ENCODE measurements at regions not wholly inside any gene's neighbourhood (a gene's known extent, or its start where the extent isn't known, plus 50 kb on each side); places are given as distances from the start of the nearest gene placed in this dataset.
"Not testable (repeated sequence)": the region's sequence is repeated elsewhere in the genome, so short reads cannot be mapped to it uniquely, and the experiment has no call there.

- DNase-seq, result no peak
Measured at GRCh38 chr1:228996281-228996680, 261.0 kb downstream of the RHOU start.

GRCh38 chr1:228997721-228998144 is 262.5 kb downstream of the RHOU start:
- no peak for DNase-seq

DNA sequence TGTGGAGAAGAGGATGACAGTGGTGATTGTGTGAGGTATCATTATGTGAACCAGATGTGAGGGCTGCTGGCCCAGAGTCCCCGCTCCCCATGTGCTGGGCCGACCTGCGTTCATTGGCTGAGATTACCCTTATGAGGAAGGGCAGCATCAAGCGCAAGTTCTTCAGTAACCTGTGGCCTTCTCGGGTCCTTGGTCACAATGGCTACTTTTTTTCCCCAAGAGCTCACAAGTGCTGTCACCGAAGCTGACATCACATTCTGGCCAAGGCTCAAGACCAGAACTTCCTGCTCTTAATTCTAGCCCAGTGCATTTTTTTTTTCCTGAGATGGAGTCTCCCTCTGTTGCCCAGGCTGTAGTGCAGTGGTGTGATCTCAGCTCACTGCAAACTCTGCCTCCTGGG is 262.9 kb downstream of the RHOU start:
- DNase-seq, result no peak

GRCh38 chr1:228999446-229000170 is 264.3 kb downstream of the RHOU start:
- no peak for DNase-seq

DNA sequence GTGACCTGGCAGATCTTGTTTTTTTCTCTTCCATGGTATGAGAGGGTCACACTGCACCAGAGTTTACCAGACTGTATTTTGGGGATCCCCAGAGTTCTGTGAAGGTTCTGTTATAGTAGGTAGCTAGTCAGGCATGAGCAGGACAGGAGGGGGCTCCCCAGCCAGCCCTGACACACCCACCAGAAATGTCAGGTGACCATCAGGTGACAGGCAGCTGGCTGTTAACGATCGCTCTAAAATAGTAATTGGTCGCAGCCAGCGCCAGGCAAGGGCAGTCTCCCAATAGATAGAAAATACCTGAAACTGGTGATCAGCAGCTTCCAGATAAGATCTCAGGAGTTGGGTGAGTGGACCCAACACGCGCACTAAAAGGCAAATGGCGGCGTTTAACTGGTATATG is 264.9 kb downstream of the RHOU start:
- no peak for DNase-seq

DNA sequence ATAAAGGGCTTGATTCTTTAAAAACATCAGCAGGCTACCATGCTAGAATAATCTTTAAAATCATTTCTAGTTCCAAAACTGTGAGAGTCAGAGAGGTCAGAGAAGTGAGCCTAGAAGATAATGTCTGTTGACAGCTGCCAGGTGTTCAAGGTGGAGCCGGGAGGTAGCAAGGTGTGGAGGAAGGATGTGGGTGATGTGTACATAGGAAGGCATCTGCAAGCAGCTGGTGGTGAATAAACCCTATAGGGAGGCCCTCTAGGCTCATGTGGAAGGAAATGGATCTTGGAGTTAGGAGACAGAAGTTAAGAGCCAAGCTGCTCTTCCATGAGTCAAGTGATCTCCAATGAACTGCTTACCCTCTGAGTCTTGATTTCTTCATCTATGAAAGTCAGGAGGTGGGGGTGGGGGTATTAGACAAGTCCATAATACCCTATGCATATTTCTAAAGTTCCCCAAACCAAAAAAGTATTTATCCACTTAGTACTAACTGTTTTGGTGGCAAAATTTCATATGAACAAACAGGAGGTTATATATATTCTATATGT is 266.3 kb downstream of the RHOU start:
- DNase-seq, result no peak

DNA sequence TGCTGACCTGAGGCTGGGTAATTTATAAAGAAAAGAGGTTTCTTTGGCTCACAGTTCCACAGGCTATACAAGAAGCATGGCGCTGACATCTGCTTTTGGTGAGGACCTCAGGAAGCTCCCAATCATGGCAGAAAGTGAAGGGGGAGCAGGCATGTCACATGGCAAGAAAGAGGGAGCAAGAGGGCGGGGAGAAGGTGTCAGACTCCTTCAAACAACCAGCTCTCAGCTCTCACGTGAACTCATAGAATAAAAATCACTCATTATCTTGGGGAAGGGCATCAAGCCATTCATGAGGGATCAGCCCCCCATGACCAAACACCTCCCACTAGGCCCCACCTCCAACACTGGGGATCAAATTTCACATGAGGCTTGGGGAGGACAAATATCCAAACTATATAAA is 266.8 kb downstream of the RHOU start:
- DNase-seq, result no peak

DNA sequence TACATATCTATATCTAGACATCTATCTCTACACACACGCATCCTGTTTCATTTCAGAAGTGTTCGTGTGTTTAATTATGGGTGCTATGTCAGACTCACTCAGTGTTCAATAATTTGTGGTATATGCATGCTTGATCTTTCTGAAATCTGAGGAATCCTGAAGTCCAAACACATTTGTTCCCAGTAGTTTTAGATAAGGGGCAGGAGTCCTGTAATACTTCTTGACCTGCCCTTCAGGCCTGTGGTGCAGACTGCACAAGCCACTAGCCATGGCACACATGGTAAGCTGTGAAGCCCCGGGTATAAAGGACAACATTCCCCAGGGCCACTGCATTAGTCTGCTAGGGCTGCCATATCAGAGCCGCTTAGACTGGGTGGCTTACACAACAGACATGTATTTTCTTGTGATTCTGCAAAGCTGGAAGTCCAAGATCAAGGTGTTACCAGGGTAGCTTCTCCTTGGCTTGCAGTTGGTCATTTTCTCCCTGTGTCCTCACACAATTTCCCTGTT is 267.2 kb downstream of the RHOU start:
- DNase-seq, result no peak

DNA sequence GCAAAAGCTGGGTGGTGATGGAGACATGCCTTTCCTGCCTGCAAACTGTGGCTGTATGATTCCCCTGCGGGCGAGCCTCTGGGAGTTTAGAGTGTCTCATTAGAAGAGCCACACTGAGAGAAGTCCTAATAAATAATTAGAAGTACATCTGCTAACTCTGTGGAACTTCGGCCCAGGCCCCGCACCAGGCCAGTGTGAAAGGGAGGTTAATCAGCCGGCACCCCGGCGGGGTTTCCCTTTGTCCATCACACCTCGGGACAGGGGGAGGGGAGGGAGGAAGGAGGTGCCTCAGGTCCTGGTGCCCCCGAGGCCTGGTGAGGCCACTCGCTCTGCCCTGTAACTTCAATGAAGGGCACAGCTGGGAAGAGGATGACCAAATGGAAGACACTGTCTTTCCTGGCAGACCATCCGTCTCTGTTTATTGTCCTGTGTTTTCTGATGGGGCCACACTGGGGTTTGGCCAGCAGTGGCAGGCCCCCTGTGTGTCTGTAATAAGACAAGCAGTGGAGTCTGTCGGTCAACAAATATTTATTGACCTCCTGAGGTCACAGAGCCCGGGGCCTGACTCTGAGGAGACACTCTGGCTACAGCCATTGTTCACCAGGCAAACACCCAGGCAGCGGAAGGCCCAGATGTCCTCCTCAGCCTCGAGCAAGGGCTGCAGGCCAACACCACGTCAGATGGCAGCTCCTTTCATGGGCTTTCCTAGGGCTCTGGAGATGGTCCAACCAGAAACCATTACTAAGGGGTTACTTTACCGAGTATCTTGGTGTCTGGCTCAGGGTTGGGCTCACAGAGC is 267.5 kb upstream of the RAB4A start:
- no peak for DNase-seq

DNA sequence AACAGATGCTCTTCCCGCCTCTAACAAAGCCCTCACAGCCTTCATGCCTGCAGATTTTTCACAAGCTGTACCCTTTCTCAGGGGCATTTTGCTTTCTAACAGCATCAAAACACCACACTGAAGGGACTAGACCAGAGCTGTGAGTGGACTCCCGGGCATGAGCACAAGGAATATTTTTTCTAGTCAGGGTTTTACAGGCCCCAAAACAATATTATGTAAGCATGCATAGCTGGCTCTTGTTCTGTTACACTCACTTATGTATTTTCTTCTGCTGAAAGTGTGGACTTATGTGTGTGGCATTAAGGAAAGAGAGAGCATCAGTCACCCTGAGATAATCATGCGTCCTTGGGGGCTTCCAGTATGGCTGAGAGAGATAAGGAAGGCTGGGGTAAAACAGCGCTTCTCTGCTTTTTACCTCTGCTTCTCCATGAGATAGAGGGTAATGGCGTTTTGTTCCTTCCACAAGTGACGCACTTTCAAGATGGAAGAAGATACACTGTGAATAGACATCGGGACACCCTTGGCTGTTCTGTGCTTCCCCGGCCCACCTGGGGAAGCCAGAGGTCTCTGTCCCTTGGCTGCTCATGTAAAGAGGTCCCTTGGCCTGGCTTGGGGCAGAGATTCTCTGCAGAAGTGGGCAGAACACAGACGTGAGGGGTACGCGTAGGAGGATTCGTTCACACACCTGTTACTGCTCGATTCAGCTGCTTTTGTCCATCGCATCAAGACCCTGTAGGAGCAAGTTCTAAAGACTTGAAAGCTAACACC is 266.7 kb upstream of the RAB4A start:
- no peak for DNase-seq

GRCh38 chr1:229005097-229005496 is 265.8 kb upstream of the RAB4A start:
- no peak for DNase-seq

DNA sequence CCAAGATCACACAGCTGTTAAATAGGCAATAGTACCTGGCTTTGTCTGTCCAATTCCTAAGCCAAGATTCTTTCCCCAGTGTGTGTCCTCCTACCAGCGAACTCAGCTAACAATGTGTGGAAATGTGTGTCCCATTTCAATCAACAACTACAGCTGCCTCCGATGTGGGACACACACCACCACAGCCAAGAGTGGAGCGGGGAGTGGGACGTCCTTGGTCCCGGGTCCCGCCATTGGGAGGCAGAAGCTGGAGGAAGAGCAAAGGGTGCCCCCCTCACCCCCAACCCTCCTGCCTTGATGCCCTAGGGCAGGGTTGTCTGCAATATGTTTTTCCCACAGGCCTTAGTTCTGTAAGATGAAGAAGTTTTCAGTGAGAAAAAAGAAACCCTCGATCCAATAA is 265.4 kb upstream of the RAB4A start:
- DNase-seq, result no peak

- DNase-seq, result no peak
Measured at GRCh38 chr1:229006121-229006870, 264.6 kb upstream of the RAB4A start.

- no peak for DNase-seq
Measured at GRCh38 chr1:229007167-229007566, 263.7 kb upstream of the RAB4A start.

DNA sequence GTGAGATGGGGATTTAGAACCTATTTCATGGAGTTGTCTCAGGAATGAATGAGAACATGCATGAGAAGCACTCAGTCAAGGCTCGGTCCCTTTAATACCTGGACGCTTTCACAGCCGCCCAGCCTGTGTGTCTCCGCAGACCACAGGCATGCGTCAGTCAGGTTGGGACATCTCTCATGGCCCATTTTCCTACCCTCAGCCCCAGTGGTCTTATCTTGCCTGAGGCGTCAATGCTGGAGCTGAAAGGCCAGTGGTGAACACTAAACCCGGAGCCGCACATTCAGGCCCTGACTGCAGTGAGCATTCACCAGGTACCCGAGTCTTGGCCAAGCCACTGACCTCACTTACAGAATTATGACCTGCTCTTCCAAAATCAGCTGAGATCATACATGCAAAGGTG is 263.2 kb upstream of the RAB4A start:
- no peak for DNase-seq

DNA sequence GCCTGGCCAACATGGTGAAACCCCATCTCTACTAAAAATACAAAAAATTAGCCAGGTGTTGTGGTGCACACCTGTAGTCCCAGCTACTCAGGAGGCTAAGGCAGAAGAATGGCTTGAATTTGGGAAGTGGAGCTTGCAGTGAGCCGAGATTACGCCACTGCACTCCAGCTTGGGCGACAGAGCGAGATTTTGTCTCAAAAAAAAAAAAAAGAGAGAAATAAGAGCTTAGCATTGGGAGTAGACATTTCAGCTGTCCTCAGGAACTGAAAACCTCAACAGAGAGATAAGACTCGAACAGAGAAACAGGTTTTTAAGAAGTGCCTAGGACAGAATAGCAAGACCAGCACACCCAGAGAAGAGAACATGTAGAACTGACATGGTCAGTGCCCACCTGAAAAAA is 262.6 kb upstream of the RAB4A start:
- not testable (repeated sequence) for DNase-seq

- no peak for DNase-seq
Measured at GRCh38 chr1:229011022-229011421, 259.9 kb upstream of the RAB4A start.

DNA sequence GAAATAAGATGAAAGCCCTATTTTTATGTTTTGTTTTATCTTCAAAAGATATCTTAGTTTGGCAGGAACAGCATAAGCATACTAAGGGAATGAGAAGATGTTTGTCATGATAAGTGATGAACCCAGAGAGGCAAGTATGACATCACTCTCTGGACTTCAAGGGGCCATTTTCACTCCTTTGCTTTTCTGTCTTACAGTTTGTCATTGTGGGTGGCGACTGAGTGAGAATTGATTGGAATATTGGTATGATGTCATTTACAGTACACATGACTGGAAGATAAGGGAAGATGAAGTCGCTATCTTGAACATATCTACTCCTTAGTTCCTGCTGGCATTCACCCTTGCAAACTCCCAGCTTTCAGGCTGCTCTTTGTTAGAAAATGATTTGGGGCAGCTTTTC is 258.1 kb upstream of the RAB4A start:
- DNase-seq, result no peak

DNA sequence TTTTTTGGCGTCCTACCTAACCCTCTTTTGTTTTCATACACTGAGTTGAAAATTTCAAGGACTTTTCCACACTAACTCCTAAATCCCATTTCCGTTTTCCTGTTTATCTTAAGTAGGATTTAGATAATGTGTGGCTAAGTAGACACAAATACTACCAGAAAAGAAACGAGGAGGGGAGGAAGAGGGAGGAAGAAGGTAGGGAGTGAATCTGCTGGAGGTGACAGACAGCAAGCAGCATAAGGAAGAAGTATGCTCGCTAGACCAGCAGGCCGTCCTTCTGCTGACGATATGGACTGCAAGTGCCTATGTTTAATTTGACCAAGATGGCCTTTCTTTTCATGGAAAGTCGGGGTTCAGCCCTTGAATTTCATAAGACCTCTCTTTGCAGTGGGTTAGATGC is 256.9 kb upstream of the RAB4A start:
- DNase-seq, result no peak

DNA sequence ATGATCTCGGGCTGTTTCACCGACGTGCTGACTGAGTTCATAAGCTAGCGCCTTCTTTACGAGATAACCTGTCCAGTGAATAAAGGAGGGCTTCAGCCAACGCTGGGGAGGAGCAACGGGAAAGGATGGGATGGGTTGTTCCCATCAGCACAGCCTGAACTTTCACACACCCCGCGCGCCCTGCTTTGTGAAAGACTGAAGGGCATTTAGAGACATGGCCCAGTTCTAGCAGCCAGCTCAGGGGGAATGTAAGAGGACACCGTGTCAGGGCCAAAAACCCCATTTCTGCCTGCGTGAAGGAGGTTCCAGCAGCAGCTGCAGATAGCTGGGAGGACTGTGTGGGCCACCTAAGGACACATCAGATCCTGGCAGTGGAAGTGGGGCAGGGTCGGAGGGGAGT is 255.1 kb upstream of the RAB4A start:
- DNase-seq, result no peak

- DNase-seq, result no peak
Measured at GRCh38 chr1:229017091-229017490, 253.8 kb upstream of the RAB4A start.

- no peak for DNase-seq
Measured at GRCh38 chr1:229018674-229019295, 252.1 kb upstream of the RAB4A start.

Measured in CD4-positive, alpha-beta T cell treated with Interleukin-15 for 1 hour (primary cell).